ENCODE measurements at regions not wholly inside any gene's neighbourhood (a gene's known extent, or its start where the extent isn't known, plus 50 kb on each side); places are given as distances from the start of the nearest gene placed in this dataset.

DNA sequence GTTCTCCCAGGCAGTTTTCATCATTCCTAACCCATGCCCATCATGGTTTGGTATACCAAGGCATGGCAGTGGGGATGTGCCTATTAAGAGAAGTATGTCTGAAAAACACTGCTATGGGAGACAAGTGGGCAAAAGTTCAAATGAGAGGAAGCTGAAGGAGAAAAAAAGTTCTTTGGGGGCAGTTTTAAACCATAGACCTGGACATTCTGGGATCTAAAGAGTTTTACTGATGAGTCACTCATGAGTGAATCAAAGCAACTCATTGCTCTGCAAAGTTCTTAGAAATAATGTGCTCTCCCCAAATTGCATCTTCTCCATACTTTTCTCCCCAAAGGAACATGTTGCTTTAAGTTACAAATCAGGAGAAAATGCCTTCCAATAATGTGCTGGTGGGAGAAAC, 256.9 kb upstream of the MTPN start:
- no peak for DNase-seq

- DNase-seq, result no peak
Observed at GRCh38 chr7:136230210-136230609, 253.1 kb upstream of the MTPN start.

GRCh38 chr7:136229790-136230189, 252.6 kb upstream of the MTPN start:
- DNase-seq, result no peak

DNA sequence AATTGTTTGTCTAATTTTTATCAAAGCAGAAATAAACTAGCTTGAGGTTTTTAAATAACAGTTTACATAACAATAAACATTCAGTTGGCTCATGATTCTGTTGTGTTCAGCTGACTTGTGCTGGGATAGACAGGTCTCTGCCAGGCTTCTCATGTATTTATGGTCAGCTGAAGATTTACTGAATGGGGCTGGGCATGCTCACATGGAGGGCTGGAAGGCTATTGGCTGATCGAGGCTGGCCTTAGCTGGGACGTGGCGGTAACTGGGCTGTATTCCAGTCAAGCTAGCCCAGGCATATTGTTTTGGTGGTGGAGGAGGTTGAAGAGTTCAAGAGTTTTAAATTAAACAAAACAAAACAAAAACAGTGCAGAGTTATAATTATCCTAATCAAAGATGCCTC, 251.0 kb upstream of the MTPN start:
- no peak for DNase-seq

GRCh38 chr7:136214356-136214755, 237.2 kb upstream of the MTPN start:
- DNase-seq, result no peak

- no peak for DNase-seq
Observed at GRCh38 chr7:136213012-136213411, 235.9 kb upstream of the MTPN start.

GRCh38 chr7:136210664-136211063, 233.5 kb upstream of the MTPN start:
- no peak for DNase-seq

GRCh38 chr7:136210079-136210478, 232.9 kb upstream of the MTPN start:
- no peak for DNase-seq

- no peak for DNase-seq
Observed at GRCh38 chr7:136205956-136206355, 228.8 kb upstream of the MTPN start.

DNA sequence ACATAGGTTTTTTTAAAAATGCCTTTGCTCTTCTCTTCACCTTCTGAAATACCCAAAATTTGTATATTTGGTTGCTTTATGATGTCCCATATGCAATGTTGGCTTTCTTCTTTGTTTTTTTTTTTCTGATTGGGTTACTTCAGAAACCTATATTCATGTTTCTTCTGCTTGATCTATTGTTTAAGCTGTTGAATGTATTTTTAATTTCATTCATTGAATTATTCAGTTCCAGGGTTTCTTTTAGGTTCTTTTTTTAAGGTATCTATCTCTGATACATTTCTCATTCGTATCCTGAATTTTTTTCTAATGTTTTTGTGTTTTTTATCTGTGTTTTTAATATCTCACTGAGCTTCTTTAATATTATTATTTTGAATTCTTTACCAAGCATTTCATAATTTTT, 221.0 kb upstream of the MTPN start:
- DNase-seq, result no peak

DNA sequence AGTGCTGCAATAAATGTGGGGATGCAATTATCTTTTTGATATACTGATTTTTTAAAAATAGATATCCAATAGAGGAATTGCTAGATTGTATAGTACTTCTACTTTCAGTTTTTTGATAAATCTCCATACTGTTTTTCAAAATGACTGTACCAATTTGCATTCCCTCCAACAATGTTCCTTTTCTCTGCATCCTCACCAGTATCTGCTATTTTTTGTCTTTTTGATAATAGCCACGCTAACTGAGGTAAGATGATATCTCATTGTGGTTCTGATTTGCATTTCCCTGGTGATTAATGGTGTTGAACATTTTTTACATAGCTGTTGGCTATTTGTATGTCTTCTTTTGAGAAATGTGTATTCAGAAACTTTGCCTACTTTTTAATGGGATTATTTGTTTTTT, 217.7 kb upstream of the MTPN start:
- no peak for DNase-seq

- DNase-seq, result no peak
Observed at GRCh38 chr7:136193940-136194339, 216.8 kb upstream of the MTPN start.

DNA sequence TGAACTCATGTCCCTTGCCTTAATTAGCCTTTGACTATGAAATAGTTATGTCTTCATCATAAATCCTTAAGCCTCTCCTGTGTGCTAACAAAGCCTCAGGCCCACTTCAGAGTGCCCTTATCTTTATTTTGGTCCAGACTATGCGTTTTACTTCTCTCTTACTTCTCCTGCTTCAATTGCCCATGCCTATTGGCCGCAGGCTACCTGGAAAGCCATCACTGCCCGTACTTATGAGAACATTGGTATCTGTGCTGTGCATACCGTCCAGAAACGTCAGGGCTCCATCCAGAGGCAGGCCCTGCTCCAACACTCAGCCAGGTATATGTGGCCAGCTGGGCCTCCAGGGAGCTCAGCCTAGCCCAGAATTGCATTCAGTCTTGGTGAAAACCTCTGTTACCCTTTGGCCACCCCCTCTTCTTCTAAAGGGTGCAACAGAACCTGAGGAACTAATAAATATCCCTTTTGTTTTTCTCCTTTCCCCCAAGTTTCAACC, 212.4 kb upstream of the MTPN start:
- DNase-seq, result no peak

GRCh38 chr7:136186281-136186680, 209.1 kb upstream of the MTPN start:
- DNase-seq, result no peak

DNA sequence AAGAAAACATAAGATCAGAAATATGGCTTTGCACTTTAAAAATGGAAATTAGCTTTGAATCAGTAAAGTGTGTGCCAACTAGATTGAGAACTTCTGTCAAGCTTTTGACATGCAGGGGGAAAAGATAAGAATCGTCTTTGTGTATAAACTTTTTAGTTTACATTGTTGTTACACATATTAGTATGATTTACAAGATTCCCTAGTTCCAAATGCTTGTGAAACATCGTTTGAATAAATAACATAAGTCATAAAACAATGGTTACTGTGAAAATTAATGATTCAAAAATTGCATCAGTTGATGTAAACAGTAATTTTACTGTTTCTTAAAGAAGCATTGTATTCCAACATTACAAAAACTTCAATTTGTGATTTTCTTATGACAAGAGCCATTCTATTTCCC, 207.6 kb upstream of the MTPN start:
- DNase-seq, result no peak

DNA sequence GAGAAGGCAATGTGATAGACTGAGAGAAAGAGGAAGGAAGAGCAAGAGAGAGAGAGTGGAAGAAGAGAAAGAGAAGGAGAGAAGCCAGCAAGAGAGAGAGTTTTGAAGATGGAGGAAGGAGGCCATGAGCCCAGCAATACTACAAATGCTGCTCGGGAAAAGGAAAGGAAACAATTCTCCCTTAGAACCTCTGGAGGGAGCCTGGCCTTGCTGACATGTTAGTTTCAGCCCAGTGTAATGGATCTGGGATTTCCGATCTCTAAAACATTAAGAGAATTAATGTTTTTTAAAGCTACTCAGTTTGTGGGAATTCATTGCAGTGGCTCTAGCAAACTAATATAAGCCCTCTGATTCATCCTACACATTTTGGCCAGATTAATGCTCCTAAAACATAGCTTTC, 206.8 kb upstream of the MTPN start:
- DNase-seq, result no peak

DNA sequence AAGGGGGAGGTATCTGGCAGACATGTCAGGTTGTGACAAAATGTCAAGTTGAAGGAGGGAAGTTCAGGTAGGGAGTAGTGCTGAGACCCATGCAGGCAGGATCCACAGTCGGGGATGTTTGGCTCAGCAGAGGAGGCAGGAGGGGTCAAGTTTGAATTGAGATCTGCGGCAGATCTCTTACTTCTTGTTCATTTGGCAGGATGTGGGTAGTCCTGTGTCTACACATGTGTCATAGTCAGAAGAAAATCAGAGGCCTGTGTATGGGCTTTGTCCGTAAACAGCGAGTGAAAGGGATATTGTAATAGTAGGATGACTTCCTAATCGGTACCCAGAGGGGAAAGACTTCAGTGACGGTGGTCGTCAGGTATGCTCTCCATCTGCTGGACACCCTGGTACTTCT, 203.8 kb upstream of the MTPN start:
- no peak for DNase-seq

DNA sequence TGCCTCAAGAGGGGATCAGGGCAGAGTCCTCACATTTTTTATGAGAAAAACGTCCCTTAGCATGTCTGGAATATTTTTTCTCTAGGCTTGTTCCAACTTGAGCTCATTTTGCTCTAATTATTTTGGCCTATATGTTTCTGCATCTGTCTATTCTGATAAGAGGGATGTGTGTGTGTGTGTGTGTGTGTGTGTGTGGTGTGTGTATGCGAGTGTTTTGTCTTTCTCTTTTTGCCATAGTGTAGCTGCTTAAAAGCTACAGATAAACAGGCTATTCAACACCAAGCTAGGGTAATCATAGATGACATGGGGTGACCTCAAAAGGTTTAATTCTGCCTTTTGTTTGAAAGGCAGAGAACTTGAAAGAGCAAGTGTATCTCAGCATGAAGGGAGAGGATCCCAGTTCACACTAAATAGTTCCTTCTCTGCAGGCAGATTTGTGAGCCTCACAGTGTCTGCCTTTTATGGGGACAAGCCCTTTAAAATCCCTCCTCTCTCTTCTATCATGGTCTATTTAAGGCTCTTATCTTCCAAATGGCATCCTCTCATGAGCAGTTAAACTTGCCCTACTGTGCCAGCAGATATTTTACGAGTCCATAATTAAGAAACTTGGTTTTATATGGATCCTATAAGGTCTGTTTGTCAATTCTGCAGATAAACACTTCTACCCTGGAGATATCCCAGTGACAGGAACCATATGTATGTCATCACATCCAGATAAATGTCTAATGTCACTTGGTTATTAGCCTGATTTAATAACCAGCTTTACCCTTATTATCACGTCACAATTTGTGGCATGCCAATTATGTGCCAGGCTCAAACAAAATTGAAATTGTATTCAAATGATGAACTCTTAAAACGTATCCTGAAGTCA, 202.9 kb upstream of the MTPN start:
- DNase-seq, result no peak

DNA sequence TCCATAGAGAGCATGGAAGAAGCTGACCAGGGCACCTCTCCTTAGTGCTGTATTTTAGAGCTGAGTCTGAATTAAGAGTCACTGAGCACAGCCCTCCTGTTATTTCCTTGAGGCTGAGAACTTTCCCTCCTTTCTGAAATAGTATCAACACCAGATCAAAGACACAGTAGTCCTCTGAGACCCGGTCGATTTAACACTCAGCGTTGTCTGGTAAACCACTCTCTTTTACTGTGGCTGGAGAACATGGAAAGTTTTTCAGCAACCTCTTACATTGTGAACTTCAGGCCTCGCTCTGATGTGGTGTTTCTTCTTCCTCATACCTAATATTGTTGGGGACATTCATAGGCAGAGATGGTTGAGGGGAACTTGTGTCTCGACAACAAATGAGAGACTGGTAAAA, 202.0 kb upstream of the MTPN start:
- no peak for DNase-seq

GRCh38 chr7:136174477-136175125, 197.4 kb upstream of the MTPN start:
- no peak for DNase-seq

- no peak for DNase-seq
Observed at GRCh38 chr7:136173874-136174273, 196.7 kb upstream of the MTPN start.

DNA sequence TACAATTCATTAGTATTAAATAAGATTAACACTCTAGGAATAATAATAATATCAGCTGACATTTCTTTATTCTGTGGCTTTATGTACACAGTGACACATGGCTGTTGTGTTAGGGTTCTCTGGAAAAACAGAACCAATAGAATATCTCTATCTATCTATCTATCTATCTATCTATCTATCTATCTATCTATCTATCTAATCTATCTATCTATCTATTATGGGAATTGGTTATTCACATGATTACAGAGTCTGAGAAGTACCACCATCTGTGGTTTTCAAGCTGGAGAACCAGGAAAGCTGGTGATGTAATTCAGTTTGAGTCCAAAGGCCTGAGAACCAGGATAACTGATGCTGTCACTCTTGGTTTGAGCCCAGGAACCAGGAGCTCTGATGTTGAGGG, 194.1 kb upstream of the MTPN start:
- DNase-seq, result no peak

DNA sequence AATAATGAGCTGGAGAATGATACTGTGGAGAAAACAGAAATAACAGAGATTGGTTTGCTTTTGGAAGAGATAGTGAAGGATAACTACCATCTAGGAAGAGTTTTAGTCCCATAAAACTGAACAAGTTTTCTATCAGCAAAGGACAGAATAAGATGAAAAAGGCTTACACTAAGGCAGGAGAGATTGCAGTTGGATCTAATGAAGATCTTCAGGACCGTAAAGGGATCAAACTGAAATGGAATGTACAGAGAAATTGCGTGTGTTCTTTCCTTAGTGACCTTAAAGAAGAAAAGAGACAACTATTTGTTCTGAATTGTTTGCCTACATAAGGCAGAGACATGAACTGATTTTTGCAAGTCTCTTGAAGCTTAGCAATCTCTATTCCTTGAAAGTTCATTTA, 191.7 kb upstream of the MTPN start:
- DNase-seq, result no peak

DNA sequence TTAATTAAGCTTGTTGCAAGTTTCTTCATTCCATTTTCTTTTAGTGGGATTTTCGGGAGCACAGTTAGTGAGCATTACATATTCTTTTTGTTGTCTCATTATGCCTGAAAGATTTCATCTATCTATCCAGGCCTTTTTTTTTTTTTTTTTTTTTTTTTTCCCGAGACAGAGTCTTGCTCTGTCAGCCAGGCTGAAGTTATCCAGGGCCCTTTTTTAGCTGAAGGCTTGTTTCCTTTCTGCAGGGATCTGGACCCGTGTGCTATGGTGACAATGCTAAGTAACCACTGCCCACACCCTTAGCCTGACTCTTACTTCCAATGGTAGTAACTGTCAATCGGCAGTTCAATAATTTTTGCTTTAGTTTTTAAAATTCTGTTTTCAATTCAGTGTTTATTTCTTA, 190.8 kb upstream of the MTPN start:
- DNase-seq, result no peak

DNA sequence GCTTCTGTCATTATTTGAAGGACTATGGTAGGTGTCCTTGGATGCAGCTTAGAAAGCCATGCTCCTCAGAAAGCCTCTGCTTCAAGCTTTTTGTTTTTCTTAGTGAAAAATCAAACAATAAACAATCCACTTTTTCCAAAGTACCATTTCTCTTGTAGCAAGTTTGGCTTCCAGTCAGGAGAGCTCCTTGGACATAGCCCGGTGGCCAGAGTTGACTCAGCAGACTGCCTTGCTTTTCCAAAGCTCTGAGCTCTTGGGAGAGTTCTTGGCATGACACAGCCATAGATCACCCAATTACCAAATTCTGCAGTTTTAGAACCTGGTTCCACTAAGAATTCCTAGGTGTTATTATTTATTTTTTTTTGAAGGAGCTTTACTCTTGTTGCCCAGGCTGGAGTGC, 189.4 kb upstream of the MTPN start:
- DNase-seq, result no peak

Data from activated CD4-positive, CD25-positive, alpha-beta regulatory T cell treated with anti-CD3 and anti-CD28 coated beads, Interleukin-2, amount 50 U/mL, for 72 hours (primary cell).